Panc1 (cell line): ENCODE measurements at regions not wholly inside any gene's neighbourhood (a gene's known extent, or its start where the extent isn't known, plus 50 kb on each side); places are given as distances from the start of the nearest gene placed in this dataset.

Experiments used
- ATAC-seq: fragments of 200-7000 bp; cut with Tn5 transposase; 2 replicates; pipeline ENCODE4 v1.9.1; 2020; ENCODE audit warnings: mild to moderate bottlenecking, moderate library complexity
- BruUV-seq: library from RNA; stranded (reverse); fragments of 400-500 nt; replicated peaks from 2 replicates; lab custom pipeline; 2021; lab: Mats Ljungman, UMichigan
- CTCF ChIA-PET: fragments of 300-600 bp; sonication (Branson Sonifier 250); formaldehyde crosslinking; loops from one replicate; lab custom pipeline; 2022; ENCODE audit warnings: antibody characterized with exemption; lab: Charles Lee
- POLR2A ChIA-PET: fragments of 300-600 bp; sonication (Branson Sonifier 250); formaldehyde crosslinking; loops from one replicate; lab custom pipeline; 2022; ENCODE audit warnings: antibody characterized with exemption; lab: Charles Lee
- DNase-seq: peaks from one replicate; pipeline ENCODE4 v3.0.0-alpha.2; 2010; ENCODE audit warnings: low read depth, low spot score
- H3K27ac ChIP-seq: 2 replicates; pipeline ENCODE4 v1.5.1; 2011; ENCODE audit warnings: mild to moderate bottlenecking, low read length, inconsistent platforms
- H3K27me3 ChIP-seq: fragments of 200-500 bp; sonication (Bioruptor generic); 2 replicates; pipeline ENCODE4 v1.6.0; 2014; ENCODE audit warnings: low read length, inconsistent platforms; ENCODE audit not compliant: control insufficient read depth, insufficient read depth
- H3K36me3 ChIP-seq: fragments of 200-500 bp; sonication (Bioruptor generic); 2 replicates; pipeline ENCODE4 v1.5.1; 2014; ENCODE audit warnings: inconsistent platforms, mild to moderate bottlenecking, low read length, moderate library complexity; ENCODE audit not compliant: control insufficient read depth, insufficient read depth
- H3K4me1 ChIP-seq: 2 replicates; pipeline ENCODE4 v1.5.1; 2011; ENCODE audit warnings: inconsistent platforms, mild to moderate bottlenecking, low read length, moderate library complexity; ENCODE audit not compliant: control insufficient read depth, insufficient read depth
- H3K4me3 ChIP-seq, 2 experiments: 2 replicates each; pipeline ENCODE4 v1.5.1; 2011 to 2012; ENCODE audit warnings: low read depth in 2 of 2, low read length in 2 of 2, mild to moderate bottlenecking in 2 of 2, inconsistent platforms in 1 of 2, moderate library complexity in 1 of 2
- H3K9me3 ChIP-seq: fragments of 200-500 bp; sonication (Bioruptor generic); 2 replicates; pipeline ENCODE4 v1.5.1; 2014; ENCODE audit warnings: low read depth, mild to moderate bottlenecking, inconsistent platforms, low read length, moderate library complexity; ENCODE audit not compliant: control insufficient read depth, insufficient read depth
- POLR2AphosphoS5 ChIP-seq: IDR thresholded peaks from 2 replicates; pipeline ENCODE4 v1.6.1; 2012; ENCODE audit warnings: mild to moderate bottlenecking, low read depth, low read length, moderate library complexity
- SIN3A ChIP-seq: IDR thresholded peaks from 2 replicates; pipeline ENCODE4 v1.6.1; 2012; ENCODE audit warnings: low read depth, mild to moderate bottlenecking, low read length, moderate library complexity, borderline replicate concordance; ENCODE audit not compliant: insufficient read depth
- TCF7L2 ChIP-seq: IDR thresholded peaks from 2 replicates; pipeline ENCODE4 v1.6.1; 2011; ENCODE audit warnings: mild to moderate bottlenecking, low read depth, low read length, inconsistent platforms
- in situ Hi-C: cut with HindIII; loops from 2 replicates; pipeline ENCODE4 v1.10.0; 2016; ENCODE audit warnings: low sequenced_read_pairs, low pct_unique_long_range_greater_than_20kb
- intact Hi-C: fragments of 100-400 bp; cut with micrococcal nuclease; formaldehyde crosslinking; loops from one replicate; pipeline ENCODE4 v1.10.0; 2022; ENCODE audit not compliant: unreplicated experiment
- TF ChIP-seq, protein P1 (sequence below): fragments of 450-650 bp; IDR thresholded peaks from 2 replicates; pipeline ENCODE4 v1.5.1; 2017; ENCODE audit warnings: mild to moderate bottlenecking
- TF ChIP-seq, protein P2 (sequence below), 2 experiments: IDR thresholded peaks; 2 replicates each; pipeline ENCODE4 v1.6.1; 2011 to 2012; ENCODE audit warnings: low read depth in 2 of 2, control low read depth in 1 of 2, low read length in 1 of 2, mild to moderate bottlenecking in 1 of 2, moderate library complexity in 1 of 2; ENCODE audit not compliant: insufficient read depth in 1 of 2

DNA sequence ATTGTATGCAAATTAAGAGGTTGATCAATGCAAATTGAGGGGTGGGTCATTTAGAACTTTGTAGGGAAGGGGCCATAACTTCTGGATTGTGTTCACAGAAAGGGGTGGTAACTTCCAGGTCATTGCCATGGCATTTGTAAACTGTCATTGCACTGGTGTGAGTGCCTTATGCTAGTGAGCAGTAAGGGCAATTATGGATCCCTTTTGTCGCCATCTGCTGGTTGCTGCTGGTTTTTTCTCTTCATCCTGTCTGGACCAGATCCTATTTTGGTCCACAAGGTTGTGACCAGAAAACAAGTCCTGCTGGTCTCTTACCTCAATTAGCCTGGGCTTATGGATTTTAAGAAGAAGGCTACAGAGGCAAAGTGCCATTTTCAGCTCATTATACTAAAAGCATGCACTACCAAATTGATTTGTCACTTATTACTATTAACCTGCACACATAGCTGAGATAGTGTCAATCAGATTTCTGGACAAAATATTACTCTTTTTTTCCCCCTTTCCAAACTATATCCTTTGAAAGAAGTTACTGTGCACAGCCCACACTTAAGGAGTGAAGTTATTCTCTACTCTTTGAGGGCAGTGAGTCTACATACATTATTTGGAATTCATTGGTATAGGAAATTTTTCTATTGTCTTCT is 196.2 kb downstream of the ZC3H11B start:
- peak; percentile 53 for DNase-seq
- in situ Hi-C loops, result no loop called here

DNA sequence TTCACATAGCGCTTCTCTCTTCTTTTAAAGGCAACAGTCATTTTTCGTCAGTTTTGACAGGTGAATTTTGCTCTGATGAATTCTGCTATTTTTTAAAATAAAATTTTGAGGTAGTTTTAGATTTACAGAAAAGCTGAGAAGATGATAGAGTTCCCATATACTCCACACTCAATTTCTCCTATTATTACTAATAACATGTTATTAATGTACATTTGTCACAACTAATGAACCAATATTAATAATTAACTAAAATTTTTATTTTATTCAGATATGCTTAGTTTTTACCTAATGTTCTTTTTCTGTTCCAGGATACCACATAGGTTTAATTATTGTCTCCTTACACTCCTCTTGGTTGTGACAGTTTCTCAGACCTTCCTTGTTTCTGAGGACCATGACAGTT is 197.0 kb downstream of the ZC3H11B start:
- no TSS peak for BruUV-seq

More for the DNA sequence above, 196.2 kb downstream of the ZC3H11B start:
- H3K4me3 ChIP-seq, result no peak overlapping the region
- ChIA-PET CTCF (no interaction called here), POLR2A (no interaction called here)
- intact Hi-C loops, result loop anchor here (5.0 kb wide), 1 partner anchor 1089 kb away; no protein-coding TSS in a partner anchor
- no peaks in the 10 kb centered on the region for H3K27me3 ChIP-seq
- no peaks in the 10 kb centered on the region for H3K36me3 ChIP-seq
- TF ChIP-seq POLR2AphosphoS5, result no peak
- TF ChIP-seq, protein P1, sequence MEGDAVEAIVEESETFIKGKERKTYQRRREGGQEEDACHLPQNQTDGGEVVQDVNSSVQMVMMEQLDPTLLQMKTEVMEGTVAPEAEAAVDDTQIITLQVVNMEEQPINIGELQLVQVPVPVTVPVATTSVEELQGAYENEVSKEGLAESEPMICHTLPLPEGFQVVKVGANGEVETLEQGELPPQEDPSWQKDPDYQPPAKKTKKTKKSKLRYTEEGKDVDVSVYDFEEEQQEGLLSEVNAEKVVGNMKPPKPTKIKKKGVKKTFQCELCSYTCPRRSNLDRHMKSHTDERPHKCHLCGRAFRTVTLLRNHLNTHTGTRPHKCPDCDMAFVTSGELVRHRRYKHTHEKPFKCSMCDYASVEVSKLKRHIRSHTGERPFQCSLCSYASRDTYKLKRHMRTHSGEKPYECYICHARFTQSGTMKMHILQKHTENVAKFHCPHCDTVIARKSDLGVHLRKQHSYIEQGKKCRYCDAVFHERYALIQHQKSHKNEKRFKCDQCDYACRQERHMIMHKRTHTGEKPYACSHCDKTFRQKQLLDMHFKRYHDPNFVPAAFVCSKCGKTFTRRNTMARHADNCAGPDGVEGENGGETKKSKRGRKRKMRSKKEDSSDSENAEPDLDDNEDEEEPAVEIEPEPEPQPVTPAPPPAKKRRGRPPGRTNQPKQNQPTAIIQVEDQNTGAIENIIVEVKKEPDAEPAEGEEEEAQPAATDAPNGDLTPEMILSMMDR, result peak; percentile 88
- BruUV-seq, result no TSS peak
- H3K27ac ChIP-seq, result no peak overlapping the region
- H3K4me1 ChIP-seq, result no peaks in the 10 kb centered on the region
- no peaks in the 10 kb centered on the region for H3K9me3 ChIP-seq
- peak; percentile 91 for ATAC-seq

More for the DNA sequence above, 197.0 kb downstream of the ZC3H11B start:
- H3K4me1 ChIP-seq, result no peaks in the 10 kb centered on the region
- no peaks in the 10 kb centered on the region for H3K9me3 ChIP-seq
- H3K36me3 ChIP-seq, result no peaks in the 10 kb centered on the region
- no peak overlapping the region for H3K4me3 ChIP-seq
- TF ChIP-seq POLR2AphosphoS5, result no peak
- TF ChIP-seq SIN3A, result no peak
- TF ChIP-seq, protein P2, sequence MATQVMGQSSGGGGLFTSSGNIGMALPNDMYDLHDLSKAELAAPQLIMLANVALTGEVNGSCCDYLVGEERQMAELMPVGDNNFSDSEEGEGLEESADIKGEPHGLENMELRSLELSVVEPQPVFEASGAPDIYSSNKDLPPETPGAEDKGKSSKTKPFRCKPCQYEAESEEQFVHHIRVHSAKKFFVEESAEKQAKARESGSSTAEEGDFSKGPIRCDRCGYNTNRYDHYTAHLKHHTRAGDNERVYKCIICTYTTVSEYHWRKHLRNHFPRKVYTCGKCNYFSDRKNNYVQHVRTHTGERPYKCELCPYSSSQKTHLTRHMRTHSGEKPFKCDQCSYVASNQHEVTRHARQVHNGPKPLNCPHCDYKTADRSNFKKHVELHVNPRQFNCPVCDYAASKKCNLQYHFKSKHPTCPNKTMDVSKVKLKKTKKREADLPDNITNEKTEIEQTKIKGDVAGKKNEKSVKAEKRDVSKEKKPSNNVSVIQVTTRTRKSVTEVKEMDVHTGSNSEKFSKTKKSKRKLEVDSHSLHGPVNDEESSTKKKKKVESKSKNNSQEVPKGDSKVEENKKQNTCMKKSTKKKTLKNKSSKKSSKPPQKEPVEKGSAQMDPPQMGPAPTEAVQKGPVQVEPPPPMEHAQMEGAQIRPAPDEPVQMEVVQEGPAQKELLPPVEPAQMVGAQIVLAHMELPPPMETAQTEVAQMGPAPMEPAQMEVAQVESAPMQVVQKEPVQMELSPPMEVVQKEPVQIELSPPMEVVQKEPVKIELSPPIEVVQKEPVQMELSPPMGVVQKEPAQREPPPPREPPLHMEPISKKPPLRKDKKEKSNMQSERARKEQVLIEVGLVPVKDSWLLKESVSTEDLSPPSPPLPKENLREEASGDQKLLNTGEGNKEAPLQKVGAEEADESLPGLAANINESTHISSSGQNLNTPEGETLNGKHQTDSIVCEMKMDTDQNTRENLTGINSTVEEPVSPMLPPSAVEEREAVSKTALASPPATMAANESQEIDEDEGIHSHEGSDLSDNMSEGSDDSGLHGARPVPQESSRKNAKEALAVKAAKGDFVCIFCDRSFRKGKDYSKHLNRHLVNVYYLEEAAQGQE (IDR thresholded peaks at IDR 0.05; ENCODE audit: insufficient read depth in 1 of 2, low read depth in 2 of 2, low read length in 1 of 2), result no peak
- TF ChIP-seq, protein P1, result no peak
- TF ChIP-seq TCF7L2, result no peak
- H3K27me3 ChIP-seq, result no peaks in the 10 kb centered on the region
- POLR2A ChIA-PET, result no interaction called here
- no peak for DNase-seq
- ATAC-seq, result no peak
- H3K27ac ChIP-seq, result no peak overlapping the region
- intact Hi-C loops, result loop anchor here (5.0 kb wide), 1 partner anchor 1089 kb away; no protein-coding TSS in a partner anchor
- in situ Hi-C loops, result no loop called here
- CTCF ChIA-PET, result no interaction called here
